Mesendoderm (in vitro differentiated cells): ENCODE measurements at regions not wholly inside any gene's neighbourhood (a gene's known extent, or its start where the extent isn't known, plus 50 kb on each side); places are given as distances from the start of the nearest gene placed in this dataset.
A peak's percentile ranks its signal among the peaks of the same experiment; 100 is the strongest.

Experiments used
- DNase-seq: peaks from one replicate; pipeline ENCODE4 v3.0.0; 2013
- H2AK5ac ChIP-seq: 2 replicates; pipeline ENCODE4 v1.6.1; 2013; ENCODE audit warnings: low read length, inconsistent platforms
- H2BK120ac ChIP-seq: 2 replicates; pipeline ENCODE4 v1.6.1; 2013; ENCODE audit warnings: low read depth, mild to moderate bottlenecking, low read length, moderate library complexity, mixed read lengths
- H2BK15ac ChIP-seq: replicated peaks from 2 replicates; pipeline ENCODE4 v1.6.1; 2013; ENCODE audit warnings: low read depth, mild to moderate bottlenecking, moderate library complexity
- H2BK5ac ChIP-seq: 2 replicates; pipeline ENCODE4 v1.6.1; 2013; ENCODE audit warnings: low read length, inconsistent platforms
- H3K18ac ChIP-seq: 2 replicates; pipeline ENCODE4 v1.6.1; 2013; ENCODE audit warnings: mild to moderate bottlenecking, low read length, mixed read lengths
- H3K23ac ChIP-seq: one replicate; pipeline ENCODE4 v1.6.1; 2013; ENCODE audit warnings: low read length
- H3K27ac ChIP-seq: 2 replicates; pipeline ENCODE4 v1.5.1; 2013; ENCODE audit warnings: low read depth, mild to moderate bottlenecking, inconsistent platforms, low read length, moderate library complexity
- H3K27me3 ChIP-seq: 2 replicates; pipeline ENCODE4 v1.6.1; 2013; ENCODE audit warnings: low read length, control low read depth, mild to moderate bottlenecking, inconsistent platforms; ENCODE audit not compliant: insufficient read depth, poor library complexity
- H3K36me3 ChIP-seq: 2 replicates; pipeline ENCODE4 v1.6.1; 2013; ENCODE audit warnings: low read length, inconsistent platforms; ENCODE audit not compliant: control insufficient read depth, insufficient read depth
- H3K4ac ChIP-seq: one replicate; pipeline ENCODE4 v1.6.1; 2013; ENCODE audit warnings: low read depth, mild to moderate bottlenecking, low read length, moderate library complexity
- H3K4me1 ChIP-seq: 2 replicates; pipeline ENCODE4 v1.6.1; 2013; ENCODE audit warnings: low read depth, low read length, inconsistent platforms; ENCODE audit not compliant: control insufficient read depth
- H3K4me2 ChIP-seq: 2 replicates; pipeline ENCODE4 v1.6.1; 2013; ENCODE audit warnings: low read length
- H3K4me3 ChIP-seq: 2 replicates; pipeline ENCODE4 v1.5.1; 2013; ENCODE audit warnings: mild to moderate bottlenecking, low read length
- H3K56ac ChIP-seq: one replicate; pipeline ENCODE4 v1.6.1; 2013; ENCODE audit warnings: low read length
- H3K79me1 ChIP-seq: 2 replicates; pipeline ENCODE4 v1.6.1; 2013; ENCODE audit warnings: low read length, inconsistent platforms
- H3K79me2 ChIP-seq: 2 replicates; pipeline ENCODE4 v1.6.1; 2013; ENCODE audit warnings: mild to moderate bottlenecking, low read length; ENCODE audit not compliant: control insufficient read depth, insufficient read depth
- H3K9ac ChIP-seq: 2 replicates; pipeline ENCODE4 v1.6.1; 2013; ENCODE audit warnings: low read length, inconsistent platforms
- H4K5ac ChIP-seq: one replicate; pipeline ENCODE4 v1.6.1; 2013; ENCODE audit warnings: low read length
- H4K8ac ChIP-seq: one replicate; pipeline ENCODE4 v1.6.1; 2013; ENCODE audit warnings: low read depth, mild to moderate bottlenecking, control low read depth, low read length, moderate library complexity
- WGBS: extraction: QIAGEN DNeasy Blood & Tissue Kit; methylation state at CpG from one replicate; pipeline ENCODE4 v1.1.7; 2013; ENCODE audit warnings: low lambda C conversion rate, missing lambda C conversion rate; ENCODE audit not compliant: insufficient coverage; ENCODE audit errors: extremely low coverage; 5-methylcytosine and 5-hydroxymethylcytosine counted together

GRCh38 chr13:106246666-106247188, 288.7 kb downstream of the EFNB2 start:
- H3K56ac ChIP-seq: no peak overlapping the region
- no peak overlapping the region for H3K4ac ChIP-seq
- no peak overlapping the region for H2BK5ac ChIP-seq
- H3K79me2 ChIP-seq: no peaks in the 10 kb centered on the region
- H3K36me3 ChIP-seq: no peaks in the 10 kb centered on the region
- no peak overlapping the region for H3K4me3 ChIP-seq
- H3K18ac ChIP-seq: no peak overlapping the region
- H4K8ac ChIP-seq: no peak overlapping the region
- no peak overlapping the region for H2AK5ac ChIP-seq
- no peak overlapping the region for H2BK15ac ChIP-seq
- no peak overlapping the region for H3K27ac ChIP-seq
- no CpG with 5 or more reads among the region's 4 CpGs for WGBS
- H3K23ac ChIP-seq: no peak overlapping the region
- no peaks in the 10 kb centered on the region for H3K27me3 ChIP-seq
- H3K9ac ChIP-seq: no peak overlapping the region
- H4K5ac ChIP-seq: no peak overlapping the region
- no peak overlapping the region for H3K4me2 ChIP-seq
- H3K79me1 ChIP-seq: no peaks in the 10 kb centered on the region
- no peaks in the 10 kb centered on the region for H3K4me1 ChIP-seq
- no peak overlapping the region for H2BK120ac ChIP-seq
- no peak for DNase-seq

GRCh38 chr13:106246242-106246641, 289.2 kb downstream of the EFNB2 start:
- no peaks in the 10 kb centered on the region for H3K27me3 ChIP-seq
- no peak overlapping the region for H3K4me3 ChIP-seq
- no peak for DNase-seq
- H3K4ac ChIP-seq: no peak overlapping the region
- no peak overlapping the region for H3K9ac ChIP-seq
- H4K5ac ChIP-seq: no peak overlapping the region
- H3K79me1 ChIP-seq: no peaks in the 10 kb centered on the region
- no peak overlapping the region for H2BK5ac ChIP-seq
- H3K27ac ChIP-seq: no peak overlapping the region
- H3K36me3 ChIP-seq: no peaks in the 10 kb centered on the region
- H3K18ac ChIP-seq: no peak overlapping the region
- no peak overlapping the region for H2BK15ac ChIP-seq
- no peak overlapping the region for H4K8ac ChIP-seq
- no peak overlapping the region for H2BK120ac ChIP-seq
- H3K79me2 ChIP-seq: no peaks in the 10 kb centered on the region
- no peak overlapping the region for H3K4me2 ChIP-seq
- WGBS: no CpG with 5 or more reads among the region's 3 CpGs
- no peak overlapping the region for H3K23ac ChIP-seq
- no peaks in the 10 kb centered on the region for H3K4me1 ChIP-seq
- no peak overlapping the region for H3K56ac ChIP-seq
- no peak overlapping the region for H2AK5ac ChIP-seq

GRCh38 chr13:106243011-106243565, 292.4 kb downstream of the EFNB2 start:
- H3K36me3 ChIP-seq: no peaks in the 10 kb centered on the region
- no peak overlapping the region for H3K56ac ChIP-seq
- no peaks in the 10 kb centered on the region for H3K27me3 ChIP-seq
- no peak overlapping the region for H4K5ac ChIP-seq
- H3K4me2 ChIP-seq: no peak overlapping the region
- no peak for DNase-seq
- no peak overlapping the region for H2BK15ac ChIP-seq
- no peaks in the 10 kb centered on the region for H3K79me2 ChIP-seq
- WGBS: no CpG with 5 or more reads among the region's 6 CpGs
- no peak overlapping the region for H3K23ac ChIP-seq
- H3K4ac ChIP-seq: no peak overlapping the region
- no peak overlapping the region for H3K27ac ChIP-seq
- no peak overlapping the region for H3K18ac ChIP-seq
- H2BK120ac ChIP-seq: no peak overlapping the region
- no peak overlapping the region for H2BK5ac ChIP-seq
- H3K79me1 ChIP-seq: no peaks in the 10 kb centered on the region
- no peak overlapping the region for H4K8ac ChIP-seq
- H3K9ac ChIP-seq: no peak overlapping the region
- H3K4me1 ChIP-seq: no peaks in the 10 kb centered on the region
- no peak overlapping the region for H2AK5ac ChIP-seq
- no peak overlapping the region for H3K4me3 ChIP-seq

GRCh38 chr13:106241974-106242953, 293.2 kb downstream of the EFNB2 start:
- H4K8ac ChIP-seq: no peak overlapping the region
- H3K56ac ChIP-seq: no peak overlapping the region
- no peaks in the 10 kb centered on the region for H3K79me1 ChIP-seq
- no peak overlapping the region for H2AK5ac ChIP-seq
- H3K4me3 ChIP-seq: no peak overlapping the region
- H3K4ac ChIP-seq: no peak overlapping the region
- H3K4me2 ChIP-seq: no peak overlapping the region
- H4K5ac ChIP-seq: no peak overlapping the region
- H3K27me3 ChIP-seq: no peaks in the 10 kb centered on the region
- no peak overlapping the region for H3K23ac ChIP-seq
- no peak overlapping the region for H3K27ac ChIP-seq
- no peaks in the 10 kb centered on the region for H3K36me3 ChIP-seq
- H2BK120ac ChIP-seq: no peak overlapping the region
- peak; percentile 11 for DNase-seq
- H2BK15ac ChIP-seq: no peak overlapping the region
- no peak overlapping the region for H3K9ac ChIP-seq
- H3K4me1 ChIP-seq: no peaks in the 10 kb centered on the region
- no peak overlapping the region for H2BK5ac ChIP-seq
- no CpG with 5 or more reads among the region's 10 CpGs for WGBS
- H3K18ac ChIP-seq: no peak overlapping the region
- H3K79me2 ChIP-seq: no peaks in the 10 kb centered on the region

GRCh38 chr13:106238690-106239089, 296.8 kb downstream of the EFNB2 start:
- Histone ChIP-seq H3K4me1 (no peaks in the 10 kb centered on the region), H3K9ac (no peak overlapping the region), H2BK120ac (no peak overlapping the region), H3K27me3 (no peaks in the 10 kb centered on the region), H3K27ac (no peak overlapping the region), H2AK5ac (no peak overlapping the region), H3K18ac (no peak overlapping the region), H3K79me1 (no peaks in the 10 kb centered on the region), H3K4me3 (no peak overlapping the region), H3K56ac (no peak overlapping the region), H4K8ac (no peak overlapping the region), H2BK5ac (no peak overlapping the region), H3K4me2 (no peak overlapping the region), H3K36me3 (no peaks in the 10 kb centered on the region), H3K23ac (no peak overlapping the region), H3K79me2 (no peaks in the 10 kb centered on the region), H3K4ac (no peak overlapping the region), H2BK15ac (no peak overlapping the region), H4K5ac (no peak overlapping the region)
- WGBS: no CpG with 5 or more reads among the region's 8 CpGs
- DNase-seq: no peak
